GM18951 (cell line): ENCODE measurements at regions not wholly inside any gene's neighbourhood (a gene's known extent, or its start where the extent isn't known, plus 50 kb on each side); places are given as distances from the start of the nearest gene placed in this dataset.

Source experiments
- POLR2A ChIP-seq: IDR thresholded peaks from 4 replicates; pipeline ENCODE4 v1.6.1; 2011; ENCODE audit warnings: mild to moderate bottlenecking; ENCODE audit not compliant: insufficient read length, insufficient read depth; ENCODE audit errors: extremely low read depth
- in situ Hi-C: fragments of 300-500 bp; cut with MboI; formaldehyde crosslinking; loops from one replicate; pipeline ENCODE4 v1.12.0; 2022; ENCODE audit warnings: low sequenced_read_pairs, mixed read lengths, inconsistent platforms; ENCODE audit not compliant: unreplicated experiment

- in situ Hi-C loops: no loop called here
- no peak for TF ChIP-seq POLR2A
These were observed 92.0 kb upstream of the AHR start for GRCh38 chr7:17206349-17206905.

GRCh38 chr7:17207220-17207619 is 91.2 kb upstream of the AHR start:
- in situ Hi-C loops: no loop called here
- no peak for TF ChIP-seq POLR2A

GRCh38 chr7:17209101-17209500 is 89.4 kb upstream of the AHR start:
- TF ChIP-seq POLR2A: no peak
- in situ Hi-C loops: no loop called here

- in situ Hi-C loops: no loop called here
- TF ChIP-seq POLR2A: no peak
These were observed 87.1 kb upstream of the AHR start for GRCh38 chr7:17211307-17211836.

- no peak for TF ChIP-seq POLR2A
- in situ Hi-C loops: no loop called here
These were observed 86.3 kb upstream of the AHR start for GRCh38 chr7:17212188-17212587.

GRCh38 chr7:17227766-17228490 is 70.5 kb upstream of the AHR start:
- no peak for TF ChIP-seq POLR2A
- in situ Hi-C loops: no loop called here

DNA sequence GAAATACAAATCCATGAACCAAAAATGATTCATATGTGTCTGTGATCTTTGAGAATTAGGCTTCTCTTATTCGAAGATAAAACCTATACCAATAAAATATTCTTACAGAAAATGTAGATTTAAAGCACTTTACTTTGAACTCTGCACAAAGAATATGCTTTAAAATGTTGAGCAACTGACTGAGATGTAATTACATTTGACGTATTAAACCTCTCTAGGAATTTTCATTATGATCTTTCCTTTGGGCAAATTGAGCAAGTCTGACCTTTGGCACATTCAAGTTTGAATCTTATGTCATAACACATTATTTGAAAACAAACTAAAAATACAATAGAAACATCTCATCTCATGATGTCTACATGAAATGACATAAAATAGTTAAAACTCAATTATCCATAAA is 69.2 kb upstream of the AHR start:
- in situ Hi-C loops: no loop called here
- TF ChIP-seq POLR2A: no peak

- no peak for TF ChIP-seq POLR2A
- in situ Hi-C loops: no loop called here
These were observed 68.2 kb upstream of the AHR start for GRCh38 chr7:17230099-17230807.

DNA sequence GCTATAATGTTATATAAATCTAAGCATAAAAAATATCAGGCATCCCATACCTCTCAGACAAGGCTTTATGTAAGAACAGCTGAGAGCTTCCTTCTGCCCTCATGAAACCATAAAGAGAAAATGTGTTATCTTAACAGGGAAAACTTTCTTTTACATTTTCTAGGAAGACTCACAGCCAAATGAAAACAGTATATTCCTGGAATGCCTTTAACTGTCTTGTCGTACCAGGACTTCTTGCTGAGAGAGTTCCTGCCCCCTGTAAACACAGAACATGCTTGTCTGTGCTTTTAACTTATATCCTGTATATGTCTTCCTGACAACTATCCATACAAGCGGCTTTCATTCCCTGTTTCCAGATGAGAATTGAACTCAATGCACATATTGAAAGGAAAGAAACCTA is 64.8 kb upstream of the AHR start:
- no peak for TF ChIP-seq POLR2A
- in situ Hi-C loops: no loop called here

DNA sequence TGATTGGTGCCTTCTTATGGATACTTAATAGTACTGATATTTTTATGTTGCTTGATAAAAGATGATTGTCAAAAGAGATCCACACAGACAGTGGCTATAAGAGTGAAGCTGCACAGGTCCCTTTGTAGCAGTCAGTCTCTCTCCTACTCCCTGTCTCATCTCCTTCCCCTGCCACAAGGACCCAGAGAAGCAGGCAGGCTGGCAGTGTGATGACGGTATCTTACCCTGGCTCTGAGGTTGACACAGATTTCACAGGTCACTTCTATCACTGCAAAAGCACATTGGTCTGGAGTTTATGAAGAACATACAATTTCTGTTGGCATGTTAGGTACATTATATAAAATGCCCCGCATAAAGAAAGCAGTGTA is 64.4 kb upstream of the AHR start:
- TF ChIP-seq POLR2A: no peak
- in situ Hi-C loops: no loop called here

DNA sequence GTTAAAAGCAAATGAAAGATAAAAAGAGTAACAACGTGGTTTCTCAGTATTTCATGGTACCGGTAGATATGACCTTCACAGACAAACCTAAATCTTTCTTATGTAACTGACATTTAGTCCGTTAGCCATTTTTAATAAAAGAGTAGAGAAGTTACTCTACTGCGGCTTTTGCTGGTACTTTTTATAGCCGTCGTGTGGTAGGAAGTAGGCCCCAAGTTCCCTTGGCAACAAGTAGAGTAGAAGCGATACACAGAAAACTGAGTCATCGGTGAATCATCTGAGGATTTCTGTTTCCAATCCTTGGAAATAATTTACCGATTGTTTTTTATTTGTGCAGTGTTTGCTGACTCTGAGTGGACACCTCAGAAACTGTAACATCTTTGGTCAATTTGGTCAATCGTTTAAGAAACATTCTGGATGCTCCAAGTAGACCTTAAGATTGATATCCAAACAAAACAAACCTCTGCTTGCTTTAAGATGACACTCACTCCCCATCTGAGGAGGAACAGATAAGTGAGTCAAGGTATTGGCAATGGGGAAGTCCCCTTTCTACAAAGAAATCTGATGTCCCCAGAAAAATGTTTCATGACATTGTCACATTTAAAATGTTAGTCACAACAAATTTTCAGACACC is 63.9 kb upstream of the AHR start:
- in situ Hi-C loops: no loop called here
- TF ChIP-seq POLR2A: no peak

DNA sequence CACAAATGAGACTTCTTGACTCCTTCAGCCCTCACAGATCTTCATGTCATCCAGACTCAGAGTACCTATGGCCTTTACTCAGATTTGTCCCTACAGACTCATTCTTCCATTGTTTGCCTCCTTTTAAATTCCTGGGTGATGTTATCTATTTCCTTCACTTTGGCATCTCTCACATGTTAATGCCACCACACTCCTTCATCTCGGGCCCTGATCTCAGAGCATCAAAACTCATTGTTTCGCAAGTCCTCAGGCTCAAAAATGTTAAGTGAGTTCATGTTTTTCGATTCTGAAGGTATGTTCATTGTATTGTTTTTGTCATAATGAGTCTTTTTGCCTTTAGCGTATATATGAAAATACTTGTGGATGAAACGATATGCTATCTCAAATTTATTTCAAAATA is 62.3 kb upstream of the AHR start:
- in situ Hi-C loops: no loop called here
- TF ChIP-seq POLR2A: no peak

DNA sequence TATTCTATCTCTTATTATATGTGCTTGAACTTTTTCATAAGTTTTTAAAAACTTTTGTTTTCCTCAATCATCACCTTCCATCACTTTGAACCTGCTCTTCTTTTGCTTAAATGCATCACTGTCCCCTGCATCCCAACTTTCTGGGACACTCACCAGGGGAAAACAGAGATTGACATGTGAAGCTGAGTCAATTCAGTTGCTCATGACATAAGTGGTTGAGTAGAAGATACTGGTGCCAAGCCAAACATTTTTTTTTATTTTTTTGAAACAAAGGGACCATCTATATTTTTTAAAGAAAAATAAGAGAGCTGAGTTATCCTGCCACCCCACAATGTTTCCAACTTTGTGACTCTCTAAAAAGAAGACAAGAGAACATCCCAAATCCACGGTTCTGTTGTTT is 61.8 kb upstream of the AHR start:
- no peak for TF ChIP-seq POLR2A
- in situ Hi-C loops: no loop called here

- in situ Hi-C loops: no loop called here
These were observed 59.4 kb upstream of the AHR start for GRCh38 chr7:17239046-17239445.

More at GRCh38 chr7:17239046-17239445, 59.4 kb upstream of the AHR start:
- no peak for TF ChIP-seq POLR2A
